HEK293 (cell line): ENCODE measurements at regions not wholly inside any gene's neighbourhood (a gene's known extent, or its start where the extent isn't known, plus 50 kb on each side); places are given as distances from the start of the nearest gene placed in this dataset.

ENCODE experiments used
- CTCF ChIA-PET: fragments of 350-600 bp; formaldehyde crosslinking; extraction: SDS; loops from one replicate; lab custom pipeline; 2021; ENCODE audit warnings: antibody characterized with exemption; lab: Yijun Ruan, JAX
- POLR2A ChIA-PET: fragments of 300-600 bp; formaldehyde crosslinking; extraction: SDS; loops from one replicate; lab custom pipeline; 2020; ENCODE audit warnings: antibody characterized with exemption, inconsistent platforms; lab: Yijun Ruan, JAX
- H3K27ac ChIP-seq: fragments of 200-500 bp; sonication (Bioruptor generic); 2 replicates; pipeline ENCODE4 v1.5.1; 2014; ENCODE audit warnings: low read depth, low read length, control low read depth, inconsistent platforms; ENCODE audit errors: extremely low read depth
- H3K36me3 ChIP-seq, 2 experiments: fragments of 200-500 bp in 1 of 2; sonication (Bioruptor generic) in 1 of 2; 1 replicate in 1 of 2; 2 replicates in 1 of 2; pipeline ENCODE4 v1.5.1; 2014 to 2017; ENCODE audit warnings: inconsistent platforms in 2 of 2, low read length in 2 of 2; ENCODE audit not compliant: control insufficient read depth in 2 of 2, insufficient read depth in 1 of 2
- H3K4me1 ChIP-seq: fragments of 200-500 bp; sonication (Bioruptor generic); 2 replicates; pipeline ENCODE4 v1.5.1; 2014; ENCODE audit warnings: mild to moderate bottlenecking, low read length, inconsistent platforms; ENCODE audit not compliant: control insufficient read depth, insufficient read depth
- H3K4me3 ChIP-seq: 2 replicates; pipeline ENCODE4 v1.5.1; 2011; ENCODE audit warnings: low read depth, mild to moderate bottlenecking, control low read depth, low read length, moderate library complexity
- H3K9me3 ChIP-seq: fragments of 200-500 bp; sonication (Bioruptor generic); 2 replicates; pipeline ENCODE4 v1.5.1; 2014; ENCODE audit warnings: low read depth, low read length, inconsistent platforms; ENCODE audit not compliant: control insufficient read depth, insufficient read depth
- BCL11A ChIP-seq: fragments of 450-650 bp; formaldehyde crosslinking; IDR thresholded peaks from 2 replicates; pipeline ENCODE4 v1.5.1; 2016; ENCODE audit warnings: low read depth, missing biosample characterization, missing genetic modification characterization
- BCL11B ChIP-seq: fragments of 450-650 bp; formaldehyde crosslinking; IDR thresholded peaks from 2 replicates; pipeline ENCODE4 v1.5.1; 2016; ENCODE audit warnings: low read depth, missing biosample characterization, missing genetic modification characterization
- CTCF ChIP-seq: fragments of 450-650 bp; formaldehyde crosslinking; IDR thresholded peaks from 2 replicates; pipeline ENCODE4 v1.5.1; 2016; ENCODE audit warnings: missing biosample characterization, missing genetic modification characterization
- GLIS2 ChIP-seq: fragments of 450-650 bp; formaldehyde crosslinking; IDR thresholded peaks from 2 replicates; pipeline ENCODE4 v1.5.1; 2016; ENCODE audit warnings: missing biosample characterization, missing genetic modification characterization
- HOXD13 ChIP-seq: sonication (generic); formaldehyde crosslinking; IDR thresholded peaks from 2 replicates; pipeline ENCODE4 v1.8.0; 2022; ENCODE audit warnings: missing genetic modification reagents, borderline replicate concordance
- KLF1 ChIP-seq: fragments of 450-650 bp; formaldehyde crosslinking; IDR thresholded peaks from 2 replicates; pipeline ENCODE4 v1.5.1; 2016; ENCODE audit warnings: missing biosample characterization, missing genetic modification characterization
- KLF10 ChIP-seq: fragments of 450-650 bp; IDR thresholded peaks from 2 replicates; pipeline ENCODE4 v1.5.1; 2018; ENCODE audit warnings: missing biosample characterization, mild to moderate bottlenecking, missing genetic modification characterization
- KLF8 ChIP-seq: fragments of 450-650 bp; formaldehyde crosslinking; IDR thresholded peaks from 2 replicates; pipeline ENCODE4 v1.5.1; 2016; ENCODE audit warnings: missing biosample characterization, missing genetic modification characterization
- YY1 ChIP-seq: fragments of 450-650 bp; formaldehyde crosslinking; IDR thresholded peaks from 2 replicates; pipeline ENCODE4 v1.5.1; 2018; ENCODE audit warnings: missing biosample characterization, missing genetic modification characterization
- ZBTB8A ChIP-seq: fragments of 450-650 bp; formaldehyde crosslinking; IDR thresholded peaks from 2 replicates; pipeline ENCODE4 v1.5.1; 2016; ENCODE audit warnings: missing biosample characterization, missing genetic modification characterization
- ZFHX2 ChIP-seq: fragments of 450-650 bp; formaldehyde crosslinking; conservative IDR thresholded peaks from 2 replicates; pipeline ENCODE4 v1.5.1; 2016; ENCODE audit warnings: missing biosample characterization, missing genetic modification characterization
- ZNF132 ChIP-seq: fragments of 450-650 bp; formaldehyde crosslinking; IDR thresholded peaks from 2 replicates; pipeline ENCODE4 v1.5.1; 2017; ENCODE audit warnings: missing biosample characterization, missing genetic modification characterization, borderline replicate concordance
- ZNF18 ChIP-seq: fragments of 450-650 bp; formaldehyde crosslinking; IDR thresholded peaks from 2 replicates; pipeline ENCODE4 v1.5.1; 2016; ENCODE audit warnings: missing biosample characterization, missing genetic modification characterization
- ZNF202 ChIP-seq: fragments of 450-650 bp; formaldehyde crosslinking; IDR thresholded peaks from 2 replicates; pipeline ENCODE4 v1.5.1; 2016; ENCODE audit warnings: missing biosample characterization, missing genetic modification characterization, borderline replicate concordance
- ZNF214 ChIP-seq: fragments of 450-650 bp; formaldehyde crosslinking; IDR thresholded peaks from 2 replicates; pipeline ENCODE4 v1.5.1; 2017; ENCODE audit warnings: missing biosample characterization, mild to moderate bottlenecking, missing genetic modification characterization, borderline replicate concordance
- ZNF24 ChIP-seq: fragments of 450-650 bp; formaldehyde crosslinking; IDR thresholded peaks from 2 replicates; pipeline ENCODE4 v1.5.1; 2016; ENCODE audit warnings: missing biosample characterization, missing genetic modification characterization
- ZNF350 ChIP-seq: fragments of 450-650 bp; formaldehyde crosslinking; IDR thresholded peaks from 2 replicates; pipeline ENCODE4 v1.5.0; 2017; ENCODE audit warnings: missing biosample characterization, mild to moderate bottlenecking, missing genetic modification characterization
- ZNF366 ChIP-seq: fragments of 450-650 bp; formaldehyde crosslinking; conservative IDR thresholded peaks from 2 replicates; pipeline ENCODE4 v1.5.1; 2016; ENCODE audit warnings: missing biosample characterization, missing genetic modification characterization
- ZNF391 ChIP-seq: fragments of 450-650 bp; formaldehyde crosslinking; IDR thresholded peaks from 2 replicates; pipeline ENCODE4 v1.5.1; 2016; ENCODE audit warnings: low read depth, missing biosample characterization, missing genetic modification characterization, borderline replicate concordance
- ZNF394 ChIP-seq: fragments of 450-650 bp; formaldehyde crosslinking; IDR thresholded peaks from 2 replicates; pipeline ENCODE4 v1.5.1; 2016; ENCODE audit warnings: missing biosample characterization, missing genetic modification characterization, mild to moderate bottlenecking, moderate library complexity, borderline replicate concordance
- ZNF426 ChIP-seq: fragments of 450-650 bp; formaldehyde crosslinking; IDR thresholded peaks from 2 replicates; pipeline ENCODE4 v1.5.1; 2017; ENCODE audit warnings: missing biosample characterization, missing genetic modification characterization, mild to moderate bottlenecking, inconsistent platforms, moderate library complexity
- ZNF521 ChIP-seq: fragments of 450-650 bp; formaldehyde crosslinking; IDR thresholded peaks from 2 replicates; pipeline ENCODE4 v1.5.1; 2017; ENCODE audit warnings: missing biosample characterization, mild to moderate bottlenecking, missing genetic modification characterization
- ZNF530 ChIP-seq: fragments of 450-650 bp; formaldehyde crosslinking; IDR thresholded peaks from 2 replicates; pipeline ENCODE4 v1.5.1; 2016; ENCODE audit warnings: low read depth, missing biosample characterization, missing genetic modification characterization
- ZNF548 ChIP-seq: fragments of 450-650 bp; formaldehyde crosslinking; IDR thresholded peaks from 2 replicates; pipeline ENCODE4 v1.5.1; 2016; ENCODE audit warnings: missing biosample characterization, missing genetic modification characterization
- ZNF549 ChIP-seq: fragments of 450-650 bp; IDR thresholded peaks from 2 replicates; pipeline ENCODE4 v1.5.1; 2018; ENCODE audit warnings: missing biosample characterization, missing genetic modification characterization, mild to moderate bottlenecking, inconsistent platforms, moderate library complexity
- ZNF707 ChIP-seq: fragments of 450-650 bp; formaldehyde crosslinking; IDR thresholded peaks from 2 replicates; pipeline ENCODE4 v1.5.1; 2016; ENCODE audit warnings: missing biosample characterization, missing genetic modification characterization
- ZNF768 ChIP-seq: fragments of 450-650 bp; formaldehyde crosslinking; IDR thresholded peaks from 2 replicates; pipeline ENCODE4 v1.5.1; 2018; ENCODE audit warnings: missing biosample characterization, mild to moderate bottlenecking, missing genetic modification characterization
- ZNF776 ChIP-seq: fragments of 450-650 bp; formaldehyde crosslinking; IDR thresholded peaks from 2 replicates; pipeline ENCODE4 v1.5.0; 2017; ENCODE audit warnings: missing biosample characterization, missing genetic modification characterization, borderline replicate concordance
- TF ChIP-seq, protein P1 (sequence below): fragments of 450-650 bp; formaldehyde crosslinking; IDR thresholded peaks from 2 replicates; pipeline ENCODE4 v1.5.1; 2016; ENCODE audit warnings: missing biosample characterization, missing genetic modification characterization

DNA sequence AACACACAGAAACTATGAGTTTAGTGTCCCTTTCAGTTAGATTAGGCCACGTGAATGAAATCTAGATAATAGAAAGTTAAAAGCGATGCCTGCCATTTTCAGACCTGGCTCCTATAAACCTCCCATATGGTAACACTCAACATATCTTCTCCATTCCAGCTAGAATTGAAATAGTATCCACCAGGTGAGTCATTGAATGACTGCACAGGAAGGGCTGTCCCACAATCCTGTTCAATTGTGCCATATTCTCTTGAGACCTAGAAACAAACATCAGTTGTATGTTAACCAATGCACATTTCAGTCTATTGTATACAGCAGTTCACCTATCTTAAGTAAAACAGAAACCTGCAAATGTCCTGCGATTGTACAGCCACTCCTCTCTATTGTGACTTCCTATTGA, 659.3 kb upstream of the SLIT2 start (continued):
- TF ChIP-seq CTCF (tag by site-specific recombination), result no peak
- TF ChIP-seq GLIS2, result no peak
- no peak for TF ChIP-seq KLF8
- no peak for TF ChIP-seq ZNF350 (tag by site-specific recombination)
- TF ChIP-seq BCL11B, result no peak
- no peak for TF ChIP-seq ZNF24 (tag by site-specific recombination)
- no peak for TF ChIP-seq ZNF132
- TF ChIP-seq ZNF776 (tag by site-specific recombination), result no peak
- TF ChIP-seq ZFHX2 (tag by site-specific recombination), result no peak

DNA sequence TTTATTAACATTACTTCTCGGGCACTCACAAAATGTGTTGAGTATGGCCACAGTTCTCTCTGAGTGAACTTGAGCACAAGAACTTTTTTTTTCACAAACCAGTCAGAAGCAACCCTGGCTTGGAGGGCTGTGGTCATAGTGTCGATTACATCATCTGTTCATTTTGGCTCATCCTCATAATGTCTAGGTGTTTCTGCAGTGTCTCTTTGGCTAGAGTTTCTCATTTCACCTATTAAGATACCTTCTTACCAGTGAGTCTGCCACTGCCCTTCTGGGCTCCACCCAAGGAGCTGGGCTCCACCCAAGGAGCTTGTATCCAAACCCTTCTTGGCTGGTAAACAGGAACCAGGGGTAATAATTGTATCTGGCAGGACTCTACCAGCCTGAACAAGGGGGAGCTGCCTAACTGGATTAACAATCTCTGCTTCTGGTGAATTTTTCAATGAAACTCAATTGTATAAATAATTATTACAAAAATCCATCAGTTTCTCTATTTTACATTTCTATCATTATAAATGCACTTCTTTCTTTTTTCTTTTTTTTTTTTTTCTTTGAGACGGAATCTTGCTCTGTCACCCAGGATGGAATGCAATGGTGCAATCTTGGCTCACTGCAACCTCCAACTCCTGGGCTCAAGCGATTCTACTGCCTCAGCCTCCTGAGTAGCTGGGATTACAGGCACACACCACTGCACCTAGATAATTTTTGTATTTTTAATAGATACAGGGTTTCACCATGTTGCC, 667.7 kb upstream of the SLIT2 start:
- CTCF ChIA-PET, result no interaction called here
- POLR2A ChIA-PET, result no interaction called here
- no peaks in the 10 kb centered on the region for H3K4me1 ChIP-seq
- H3K4me3 ChIP-seq, result no peak overlapping the region
- TF ChIP-seq KLF10 (tag by site-specific recombination), result no peak
- TF ChIP-seq HOXD13 (CRISPR knock-in tag), result no peak
- TF ChIP-seq ZNF366, result no peak
- TF ChIP-seq ZNF391 (tag by site-specific recombination), result no peak
- TF ChIP-seq KLF1 (tag by site-specific recombination), result 0 out of 2 replicates have a peak, but pooled peaks have one; percentile 24
- TF ChIP-seq, protein P1, sequence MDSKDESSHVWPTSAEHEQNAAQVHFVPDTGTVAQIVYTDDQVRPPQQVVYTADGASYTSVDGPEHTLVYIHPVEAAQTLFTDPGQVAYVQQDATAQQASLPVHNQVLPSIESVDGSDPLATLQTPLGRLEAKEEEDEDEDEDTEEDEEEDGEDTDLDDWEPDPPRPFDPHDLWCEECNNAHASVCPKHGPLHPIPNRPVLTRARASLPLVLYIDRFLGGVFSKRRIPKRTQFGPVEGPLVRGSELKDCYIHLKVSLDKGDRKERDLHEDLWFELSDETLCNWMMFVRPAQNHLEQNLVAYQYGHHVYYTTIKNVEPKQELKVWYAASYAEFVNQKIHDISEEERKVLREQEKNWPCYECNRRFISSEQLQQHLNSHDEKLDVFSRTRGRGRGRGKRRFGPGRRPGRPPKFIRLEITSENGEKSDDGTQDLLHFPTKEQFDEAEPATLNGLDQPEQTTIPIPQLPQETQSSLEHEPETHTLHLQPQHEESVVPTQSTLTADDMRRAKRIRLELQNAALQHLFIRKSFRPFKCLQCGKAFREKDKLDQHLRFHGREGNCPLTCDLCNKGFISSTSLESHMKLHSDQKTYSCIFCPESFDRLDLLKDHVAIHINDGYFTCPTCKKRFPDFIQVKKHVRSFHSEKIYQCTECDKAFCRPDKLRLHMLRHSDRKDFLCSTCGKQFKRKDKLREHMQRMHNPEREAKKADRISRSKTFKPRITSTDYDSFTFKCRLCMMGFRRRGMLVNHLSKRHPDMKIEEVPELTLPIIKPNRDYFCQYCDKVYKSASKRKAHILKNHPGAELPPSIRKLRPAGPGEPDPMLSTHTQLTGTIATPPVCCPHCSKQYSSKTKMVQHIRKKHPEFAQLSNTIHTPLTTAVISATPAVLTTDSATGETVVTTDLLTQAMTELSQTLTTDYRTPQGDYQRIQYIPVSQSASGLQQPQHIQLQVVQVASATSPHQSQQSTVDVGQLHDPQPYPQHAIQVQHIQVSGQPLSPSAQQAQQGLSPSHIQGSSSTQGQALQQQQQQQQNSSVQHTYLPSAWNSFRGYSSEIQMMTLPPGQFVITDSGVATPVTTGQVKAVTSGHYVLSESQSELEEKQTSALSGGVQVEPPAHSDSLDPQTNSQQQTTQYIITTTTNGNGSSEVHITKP, result peak; percentile 78
- TF ChIP-seq ZNF214 (tag by site-specific recombination), result no peak
- H3K36me3 ChIP-seq, result no peaks in the 10 kb centered on the region
- no peak overlapping the region for H3K27ac ChIP-seq
- H3K9me3 ChIP-seq, result no peaks in the 10 kb centered on the region

DNA sequence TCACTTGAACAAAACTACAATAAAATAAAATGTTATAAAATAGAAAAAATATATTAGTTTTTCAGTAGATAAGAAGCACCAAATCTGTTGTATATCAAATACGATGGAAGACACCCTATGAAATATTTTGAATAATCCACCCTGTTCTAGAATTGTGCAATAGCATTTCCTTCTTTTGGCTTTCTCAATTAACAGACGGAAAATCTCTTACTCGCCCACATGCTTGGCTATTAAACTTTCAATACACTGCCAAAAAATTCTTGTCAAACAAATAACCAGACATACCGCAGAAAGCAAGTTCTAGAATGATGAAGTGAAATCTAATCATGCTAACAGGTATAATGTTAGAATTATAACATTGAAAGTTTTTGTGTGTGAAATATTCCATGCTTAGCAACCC, 671.6 kb upstream of the SLIT2 start:
- Histone ChIP-seq H3K36me3 (no peaks in the 10 kb centered on the region), H3K27ac (no peak overlapping the region), H3K4me3 (no peak overlapping the region), H3K9me3 (no peaks in the 10 kb centered on the region), H3K4me1 (no peaks in the 10 kb centered on the region)
- CTCF ChIA-PET, result no interaction called here
- POLR2A ChIA-PET, result no interaction called here
- no peak for TF ChIP-seq ZNF549
- no peak for TF ChIP-seq ZNF394 (tag by site-specific recombination)
- no peak for TF ChIP-seq ZNF366
- TF ChIP-seq ZNF548, result no peak
- no peak for TF ChIP-seq ZNF18 (tag by site-specific recombination)
- no peak for TF ChIP-seq ZNF530
- TF ChIP-seq ZBTB8A (tag by site-specific recombination), result no peak
- TF ChIP-seq ZNF707 (tag by site-specific recombination), result no peak
- no peak for TF ChIP-seq YY1 (tag by site-specific recombination)
- no peak for TF ChIP-seq ZNF202
- TF ChIP-seq ZNF768 (tag by site-specific recombination), result no peak
- no peak for TF ChIP-seq ZNF426 (tag by site-specific recombination)
- no peak for TF ChIP-seq BCL11A (tag by site-specific recombination)
- TF ChIP-seq ZNF521 (tag by site-specific recombination), result no peak
